LNCAP (cell line): ENCODE measurements at regions not wholly inside any gene's neighbourhood (a gene's known extent, or its start where the extent isn't known, plus 50 kb on each side); places are given as distances from the start of the nearest gene placed in this dataset.

Experiments
- CTCF ChIP-seq: fragments of 450-650 bp; IDR thresholded peaks from 2 replicates; pipeline ENCODE4 v1.5.1; 2017; ENCODE audit warnings: mild to moderate bottlenecking

DNA sequence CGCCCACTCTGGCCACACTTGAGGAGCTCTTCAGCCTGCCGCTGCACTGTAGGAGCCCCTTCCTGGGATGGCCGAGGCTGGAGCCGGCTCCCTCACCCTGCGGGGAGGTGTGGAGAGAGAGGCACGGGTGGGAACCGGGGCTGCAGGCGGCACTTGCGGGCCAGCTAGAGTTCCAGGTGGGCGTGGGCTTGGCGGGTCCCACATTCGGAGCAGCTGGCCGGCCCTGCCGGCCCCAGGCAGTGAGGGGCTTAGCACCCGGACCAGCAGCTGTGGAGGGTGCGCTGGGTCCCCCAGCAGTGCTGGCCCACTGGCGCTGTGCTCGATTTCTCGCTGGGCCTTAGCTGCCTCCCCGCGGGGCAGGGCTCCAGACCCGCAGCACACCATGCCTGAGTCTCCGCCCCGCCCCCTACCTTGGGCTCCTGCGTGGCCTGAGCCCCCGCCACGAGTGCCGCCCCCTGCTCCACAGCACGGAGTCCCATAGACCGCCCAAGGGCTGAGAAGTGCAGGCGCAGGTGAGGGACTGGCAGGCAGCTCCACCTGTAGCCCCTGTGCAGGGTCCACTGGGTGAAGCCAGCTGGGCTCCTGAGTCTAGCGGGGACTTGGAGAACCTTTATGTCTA is 71.9 kb downstream of the IL12A start:
- TF ChIP-seq CTCF, result no peak

GRCh38 chr3:160061525-160061924 is 72.9 kb downstream of the IL12A start:
- TF ChIP-seq CTCF, result no peak

- no peak for TF ChIP-seq CTCF
Observed at GRCh38 chr3:160065282-160065681, 76.6 kb downstream of the IL12A start.

DNA sequence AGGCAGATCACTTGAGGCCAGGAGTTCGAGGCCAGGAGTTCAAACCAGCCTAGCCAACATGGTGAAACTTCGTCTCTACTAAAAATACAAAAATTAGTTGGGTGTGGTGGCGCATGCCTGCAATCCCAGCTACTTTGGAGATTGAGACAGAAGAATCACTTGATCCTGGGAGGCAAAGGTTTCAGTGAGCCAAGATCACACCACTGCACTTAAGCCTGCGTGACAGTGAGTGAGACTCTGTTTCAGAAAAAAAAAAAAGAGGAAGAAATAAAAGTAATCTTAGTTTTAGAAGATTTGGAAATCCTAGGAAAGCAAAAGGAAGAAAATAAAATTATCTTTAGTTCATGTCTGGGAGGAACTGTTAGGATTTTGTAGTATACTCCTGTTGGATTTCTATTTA is 77.2 kb downstream of the IL12A start:
- TF ChIP-seq CTCF, result no peak

- no peak for TF ChIP-seq CTCF
Observed at GRCh38 chr3:160069986-160070385, 81.4 kb downstream of the IL12A start.

- no peak for TF ChIP-seq CTCF
Observed at GRCh38 chr3:160076519-160076918, 87.9 kb downstream of the IL12A start.

- TF ChIP-seq CTCF, result no peak
Observed at GRCh38 chr3:160078533-160078932, 89.9 kb downstream of the IL12A start.

DNA sequence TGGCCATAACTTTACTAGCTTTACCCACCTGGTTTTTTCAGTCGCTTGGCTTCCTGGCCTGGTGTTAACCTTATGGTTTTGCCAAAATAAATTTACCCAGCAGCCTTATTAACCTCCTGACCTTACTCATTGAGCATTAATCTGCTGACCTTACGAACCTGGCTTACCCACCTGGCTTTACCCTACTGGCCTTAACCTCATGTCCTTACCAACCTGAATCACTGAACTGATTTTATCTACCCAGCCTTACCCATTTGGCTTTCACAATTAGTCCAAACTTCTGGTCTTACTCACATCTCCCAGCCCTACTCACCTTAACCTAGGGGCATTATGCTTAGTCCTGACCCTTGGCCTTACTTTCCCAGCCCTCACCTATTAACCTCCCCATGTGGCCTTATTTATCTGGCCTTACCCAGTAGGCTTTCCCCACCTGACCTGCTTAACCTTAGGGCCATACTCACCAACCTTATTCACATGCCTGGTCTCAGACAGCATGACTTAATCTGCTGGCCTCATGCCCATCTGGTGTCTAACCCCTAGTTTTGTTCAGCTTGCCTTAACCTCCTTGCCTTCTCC is 93.4 kb downstream of the IL12A start:
- no peak for TF ChIP-seq CTCF
